IPS DF 4.7 (cell line): ENCODE measurements at regions not wholly inside any gene's neighbourhood (a gene's known extent, or its start where the extent isn't known, plus 50 kb on each side); places are given as distances from the start of the nearest gene placed in this dataset.
"Not testable (repeated sequence)": the region's sequence is repeated elsewhere in the genome, so short reads cannot be mapped to it uniquely, and the experiment has no call there.

Experiments used
- DNase-seq: peaks from one replicate; pipeline ENCODE4 v3.0.0-alpha.2; 2013; ENCODE audit warnings: low spot score; ENCODE audit errors: extremely low read depth

GRCh38 chr6:121756666-121757065, 321.2 kb downstream of the GJA1 start:
- no peak for DNase-seq

GRCh38 chr6:121759370-121759769, 323.9 kb downstream of the GJA1 start:
- DNase-seq: no peak

GRCh38 chr6:121760191-121760590, 324.7 kb downstream of the GJA1 start:
- DNase-seq: no peak

- no peak for DNase-seq
These were observed 325.3 kb downstream of the GJA1 start for GRCh38 chr6:121760745-121761144.

DNA sequence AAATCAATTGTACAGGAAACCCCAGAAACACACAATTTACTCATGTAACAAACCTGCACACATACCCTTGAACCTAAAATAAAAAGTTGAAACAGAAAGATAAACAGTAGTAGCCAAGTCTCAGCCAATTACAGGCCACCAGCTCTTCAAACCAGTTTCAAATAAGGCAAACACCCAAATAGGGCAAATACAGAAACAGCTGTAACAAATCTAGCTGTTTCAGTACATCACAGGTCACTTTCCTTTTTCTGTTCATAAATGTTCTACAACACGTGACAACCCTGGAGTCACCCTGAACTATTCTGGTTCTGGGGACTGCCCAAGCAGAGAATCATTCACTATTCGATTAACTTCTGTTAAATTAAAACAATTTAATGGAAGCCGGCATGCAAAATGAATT, 329.0 kb downstream of the GJA1 start:
- no peak for DNase-seq

- DNase-seq: no peak
These were observed 329.6 kb downstream of the GJA1 start for GRCh38 chr6:121765060-121765459.

- DNase-seq: no peak
These were observed 331.8 kb downstream of the GJA1 start for GRCh38 chr6:121767211-121767610.

- no peak for DNase-seq
These were observed 335.5 kb downstream of the GJA1 start for GRCh38 chr6:121770943-121771342.

GRCh38 chr6:121771937-121772720, 336.7 kb downstream of the GJA1 start:
- no peak for DNase-seq

- no peak for DNase-seq
These were observed 340.6 kb downstream of the GJA1 start for GRCh38 chr6:121776054-121776453.

GRCh38 chr6:121780325-121781321, 345.2 kb downstream of the GJA1 start:
- DNase-seq: no peak

DNA sequence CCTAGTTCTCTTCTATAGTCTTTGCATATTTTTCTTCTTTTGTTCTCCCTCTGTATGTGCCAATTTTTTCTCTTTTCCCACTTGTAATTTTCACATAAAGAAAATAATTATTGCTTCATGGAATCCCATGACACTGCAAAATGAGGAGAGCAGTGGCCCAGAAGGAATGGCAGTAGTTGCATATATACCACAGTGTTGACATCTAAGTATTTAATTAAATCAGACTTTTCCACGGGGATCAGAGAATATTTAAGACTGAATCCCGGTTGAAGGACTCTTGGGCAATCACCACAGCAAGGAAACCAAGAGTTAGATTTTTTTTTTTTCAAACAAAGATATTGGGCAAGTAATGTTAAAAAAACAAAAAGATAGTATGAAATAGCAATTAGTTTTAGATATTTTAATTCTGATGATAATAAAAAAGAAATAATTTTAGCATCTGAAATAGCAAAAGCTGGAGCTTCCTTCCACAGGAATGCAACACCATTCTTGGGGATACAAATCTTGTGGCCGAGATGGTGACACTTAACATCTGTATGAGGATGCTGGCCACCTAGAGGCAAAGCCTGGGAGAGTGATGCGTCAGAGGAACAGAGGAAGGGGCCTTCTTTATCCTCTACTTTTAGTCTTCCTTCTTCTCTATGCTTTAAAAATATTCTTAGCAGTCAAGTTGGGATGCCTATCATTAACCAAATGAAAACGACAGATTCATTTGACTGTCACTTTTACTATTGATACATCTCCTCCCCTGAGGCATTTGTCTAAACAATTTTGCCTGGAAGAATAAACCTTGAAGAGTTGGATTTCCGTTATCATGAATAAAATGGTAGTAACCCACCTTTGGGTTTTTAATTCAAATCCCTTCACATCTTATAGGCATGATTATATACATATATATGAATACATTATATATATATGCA, 356.2 kb downstream of the GJA1 start:
- DNase-seq: peak; percentile 7

DNA sequence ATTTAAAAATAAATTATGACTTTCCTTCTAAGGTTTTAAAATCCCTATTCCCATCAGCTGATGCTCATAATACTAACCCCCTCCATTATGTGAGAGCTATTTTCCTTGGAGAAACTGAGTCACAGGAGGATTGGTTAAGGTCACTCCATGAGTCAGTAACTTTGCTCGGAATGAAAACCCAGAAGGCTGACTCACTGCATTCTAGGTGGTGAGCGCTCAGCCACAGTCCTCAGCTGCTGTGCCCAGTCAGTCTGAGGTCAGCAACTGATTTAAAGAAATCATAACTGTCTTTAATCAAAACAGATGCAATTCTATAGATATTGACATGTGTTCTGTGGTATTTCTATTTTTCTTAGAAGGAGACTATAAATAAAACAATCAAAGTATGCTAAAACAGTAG, 359.2 kb downstream of the GJA1 start:
- DNase-seq: no peak

- not testable (repeated sequence) for DNase-seq
These were observed 362.2 kb downstream of the GJA1 start for GRCh38 chr6:121797598-121797997.

DNA sequence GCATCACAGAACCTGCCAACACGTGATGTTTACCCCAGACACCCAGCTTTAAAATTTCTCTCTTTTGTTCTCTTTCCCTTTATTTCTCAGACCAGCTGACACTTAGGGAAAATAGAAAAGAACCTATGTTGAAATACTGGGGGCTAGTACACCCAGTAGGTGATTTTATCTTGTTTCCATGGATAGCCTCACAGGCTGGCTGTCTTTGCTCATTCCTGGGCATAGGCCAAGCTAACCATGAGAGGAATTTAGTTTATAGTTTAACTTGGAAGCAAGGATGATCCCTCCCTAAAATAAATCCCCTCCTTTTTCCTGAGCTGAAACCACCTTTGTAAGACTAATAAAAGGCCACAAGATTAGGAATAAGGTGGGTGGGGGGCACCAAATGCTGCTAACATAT, 362.7 kb downstream of the GJA1 start:
- not testable (repeated sequence) for DNase-seq

GRCh38 chr6:121799574-121799973, 364.1 kb downstream of the GJA1 start:
- DNase-seq: no peak

DNA sequence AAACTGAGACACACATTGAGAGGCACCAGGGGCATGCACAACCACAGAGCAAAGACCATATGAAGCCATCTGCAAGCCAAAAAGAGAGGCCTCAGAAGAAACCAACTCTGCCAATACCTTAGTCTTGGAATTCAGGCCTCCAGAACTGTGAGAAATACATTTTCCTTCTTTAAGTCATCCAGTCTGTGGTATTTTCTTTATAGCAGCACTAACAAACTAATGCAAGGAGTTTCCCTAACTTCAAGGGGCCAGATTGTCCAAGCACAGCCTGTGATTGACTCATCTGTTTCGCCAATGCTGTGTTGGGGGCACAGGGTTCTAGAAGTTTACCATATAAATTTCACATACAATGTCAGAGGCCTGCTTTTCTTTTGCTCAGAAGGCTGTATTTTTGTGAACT, 364.6 kb downstream of the GJA1 start:
- no peak for DNase-seq

- DNase-seq: no peak
These were observed 370.7 kb downstream of the GJA1 start for GRCh38 chr6:121806116-121806515.

- no peak for DNase-seq
These were observed 373.8 kb downstream of the GJA1 start for GRCh38 chr6:121809211-121809610.

DNA sequence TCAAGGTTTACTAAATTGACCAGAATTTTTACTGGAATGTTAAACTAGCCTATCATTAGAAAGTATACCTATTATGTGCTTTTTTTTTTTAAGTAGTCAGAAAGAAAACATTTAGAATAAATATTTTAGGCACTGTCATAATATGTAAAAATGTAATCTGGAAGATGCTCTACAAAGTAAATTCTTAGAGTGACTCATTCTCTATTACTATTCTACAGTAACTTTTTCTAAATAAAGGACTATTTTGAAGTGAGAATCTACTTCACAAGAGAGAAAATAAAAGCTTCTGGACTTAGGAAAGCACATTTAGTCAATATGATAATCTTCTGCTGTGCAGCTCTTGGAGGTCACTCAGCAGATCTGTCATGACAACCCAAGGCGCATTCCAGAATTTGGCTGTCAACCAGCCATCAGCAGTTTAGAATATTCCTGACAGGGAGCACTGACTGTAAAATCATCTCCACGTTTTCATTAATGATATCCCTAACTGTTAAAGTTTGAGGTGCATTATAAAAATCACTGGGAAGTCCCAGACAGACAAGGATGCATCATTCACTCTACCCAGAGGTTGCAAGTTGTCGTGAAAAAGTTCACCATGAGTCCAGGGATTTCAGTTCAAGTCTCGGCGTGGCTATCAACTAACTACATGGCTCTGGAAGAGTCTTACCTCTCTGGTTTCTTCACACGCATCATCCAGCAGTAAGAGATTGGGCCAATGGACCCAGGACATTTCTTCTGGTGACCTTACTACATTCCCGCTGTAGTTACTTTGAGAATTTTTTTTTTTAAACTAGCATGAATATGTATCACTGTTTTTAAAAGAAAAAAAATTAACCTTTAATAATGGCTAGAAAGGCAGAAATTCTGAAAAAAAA, 374.9 kb downstream of the GJA1 start:
- no peak for DNase-seq
